NCI-H526 treated with DMSO at 0.1 percent for 48 hours (cell line): ENCODE measurements at regions not wholly inside any gene's neighbourhood (a gene's known extent, or its start where the extent isn't known, plus 50 kb on each side); places are given as distances from the start of the nearest gene placed in this dataset.

Experiments
- DNase-seq: peaks from one replicate; lab custom pipeline; 2025; lab: John Stamatoyannopoulos, UW

DNA sequence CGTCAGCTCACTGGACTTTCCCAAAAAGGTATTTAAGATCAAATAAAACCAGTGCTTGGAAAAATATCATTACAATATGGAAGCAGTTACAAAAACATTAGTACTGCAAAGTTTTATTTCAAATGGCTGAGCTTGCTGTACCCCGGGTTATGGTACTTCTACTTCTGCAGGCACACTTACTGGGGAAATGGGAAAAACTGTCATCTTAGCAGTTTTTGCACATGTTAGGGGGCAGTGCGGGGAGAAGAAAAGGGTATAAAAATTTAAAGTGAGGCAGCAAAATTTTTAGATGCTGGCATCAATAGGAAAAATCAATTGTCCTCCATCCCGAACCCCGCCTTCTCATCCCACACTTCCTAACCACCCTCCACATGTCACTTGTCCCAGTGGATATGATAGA is 133.4 kb downstream of the ATG4C start:
- no peak for DNase-seq

DNA sequence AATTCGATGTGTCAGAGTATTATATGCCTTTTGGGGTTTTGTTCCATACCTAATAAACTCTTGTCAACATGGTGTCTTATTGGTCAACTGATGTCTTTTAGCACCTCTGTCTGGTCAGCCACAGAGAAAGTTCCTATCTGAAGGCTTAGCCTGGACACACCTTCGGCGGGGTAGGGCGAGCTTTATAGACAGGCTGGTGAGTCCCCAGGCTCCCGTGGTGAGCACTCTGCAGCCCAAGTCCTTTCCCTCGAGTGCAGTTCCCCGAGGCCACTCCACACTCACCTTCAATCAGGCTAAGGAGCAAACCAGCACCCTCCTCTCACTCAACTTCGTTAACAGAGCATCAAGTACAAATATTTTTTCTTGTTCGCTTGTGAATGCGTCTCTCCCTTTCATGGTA is 133.9 kb downstream of the ATG4C start:
- no peak for DNase-seq

DNA sequence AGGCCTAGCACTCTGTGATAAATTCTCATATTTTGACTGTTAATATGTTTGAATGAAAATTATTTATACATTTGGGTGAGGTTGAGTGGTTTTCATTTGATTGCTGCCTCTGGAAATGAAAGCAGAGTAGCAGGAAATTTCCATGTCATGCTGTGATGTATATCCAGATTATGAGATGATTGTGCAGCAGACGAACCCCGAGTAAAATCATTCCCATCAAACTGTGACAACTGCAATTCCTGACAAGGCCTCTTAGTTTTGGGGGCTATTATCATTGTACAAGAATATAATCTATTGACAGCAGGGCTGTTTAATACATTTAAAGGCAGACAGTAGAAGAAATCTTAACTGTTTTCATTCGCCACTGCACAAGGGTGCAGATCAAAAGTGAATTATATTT is 134.8 kb downstream of the ATG4C start:
- DNase-seq, result no peak

DNA sequence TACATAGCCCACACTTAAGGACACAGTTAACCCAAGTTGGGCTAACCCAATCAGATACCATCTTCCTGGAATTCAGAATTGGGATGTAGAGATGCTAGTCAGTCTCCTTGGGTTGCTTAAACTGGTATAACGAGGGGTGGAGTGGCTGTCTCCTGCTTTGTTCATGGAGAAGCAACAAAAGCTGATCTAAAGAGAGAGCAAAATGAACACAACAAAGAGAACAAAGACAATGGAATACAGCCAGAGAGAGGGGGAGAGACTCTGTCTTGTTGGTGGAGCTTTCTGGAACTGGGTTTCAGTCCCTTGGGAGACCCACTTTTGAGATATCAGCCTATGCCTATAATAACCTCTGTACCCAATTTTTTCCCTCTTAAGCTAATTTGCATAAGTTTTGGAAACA is 138.1 kb downstream of the ATG4C start:
- no peak for DNase-seq

DNA sequence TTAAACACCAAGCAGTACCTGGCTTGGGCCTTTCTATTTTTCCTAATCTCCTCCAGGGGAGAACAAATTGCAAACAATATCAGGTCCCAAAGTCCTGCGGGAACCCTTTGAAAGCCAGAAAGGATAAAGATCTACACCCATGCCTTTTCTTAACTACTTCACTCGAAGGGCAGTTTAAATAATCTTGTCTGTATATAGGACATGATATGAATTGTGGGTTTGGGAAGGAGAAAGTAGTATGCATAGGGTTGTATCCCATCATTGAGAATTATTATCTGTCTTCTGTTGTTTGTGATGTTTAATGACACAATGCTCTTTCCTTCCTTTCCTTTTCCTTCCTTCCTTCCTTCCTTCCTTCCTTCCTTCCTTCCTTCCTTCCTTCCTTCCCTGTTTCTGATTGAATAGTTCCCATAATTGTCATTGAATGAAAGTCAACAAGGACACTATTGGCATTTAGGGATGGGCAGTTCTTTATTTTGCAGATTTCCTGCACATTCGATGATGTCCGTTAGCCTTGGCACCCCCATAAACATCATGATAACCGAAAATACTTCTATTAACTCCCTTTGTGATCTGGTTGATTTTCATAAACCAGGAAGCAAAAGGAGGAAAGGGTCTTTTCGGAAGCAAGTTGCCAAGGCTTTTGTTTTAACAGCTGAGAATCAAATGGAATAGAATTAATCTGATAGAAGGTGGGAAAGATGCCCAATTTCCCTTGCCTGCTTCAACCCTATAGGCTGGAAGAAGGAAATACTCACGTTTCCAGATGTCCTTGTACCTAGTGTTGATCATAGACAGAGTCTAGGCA is 141.3 kb downstream of the ATG4C start:
- no peak for DNase-seq

DNA sequence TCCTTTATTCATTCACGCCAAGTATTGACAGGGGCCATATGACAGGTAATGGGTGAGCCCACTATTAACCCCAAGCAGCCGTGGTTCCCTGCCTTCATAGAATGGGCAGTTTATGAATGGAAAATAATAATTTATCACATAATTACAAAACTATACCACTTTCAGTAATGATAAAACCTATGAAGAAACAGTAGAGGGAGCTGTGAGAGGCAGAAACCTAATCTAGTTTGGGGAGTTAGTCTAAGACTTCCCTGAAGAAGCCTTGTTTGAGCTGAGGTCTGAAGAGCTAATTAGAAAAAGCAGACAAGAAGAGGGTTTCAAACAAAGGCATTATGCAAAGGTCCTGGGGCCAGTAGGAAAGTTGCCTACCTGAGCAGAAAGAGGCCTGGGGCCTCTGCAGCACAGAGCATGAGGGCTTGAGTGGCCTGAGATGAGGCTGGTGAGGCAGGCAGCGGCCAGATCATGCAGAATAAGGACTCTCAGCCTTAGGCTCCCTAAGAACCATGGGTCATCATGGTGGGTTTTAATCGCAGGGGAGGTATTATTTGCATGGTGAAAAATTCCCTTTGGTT is 142.8 kb downstream of the ATG4C start:
- DNase-seq, result no peak

DNA sequence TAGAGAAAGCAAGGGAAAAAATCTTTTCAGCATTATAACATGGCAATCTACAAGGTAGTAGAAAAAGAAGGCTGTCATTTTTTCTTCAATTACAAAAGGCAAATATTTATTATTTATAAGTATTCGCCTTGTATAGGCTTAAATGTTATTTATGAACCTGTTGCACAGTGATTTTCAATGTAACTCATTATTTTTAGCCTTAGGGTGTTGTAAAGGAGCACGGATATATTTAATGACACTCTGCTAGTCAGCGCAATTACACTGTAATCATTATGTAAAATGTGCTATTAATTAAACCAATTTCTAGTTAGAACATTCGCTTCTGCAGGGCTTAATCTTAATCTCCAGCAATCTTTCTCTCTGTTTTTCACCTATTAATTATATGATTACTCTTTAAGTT is 145.0 kb downstream of the ATG4C start:
- no peak for DNase-seq

DNA sequence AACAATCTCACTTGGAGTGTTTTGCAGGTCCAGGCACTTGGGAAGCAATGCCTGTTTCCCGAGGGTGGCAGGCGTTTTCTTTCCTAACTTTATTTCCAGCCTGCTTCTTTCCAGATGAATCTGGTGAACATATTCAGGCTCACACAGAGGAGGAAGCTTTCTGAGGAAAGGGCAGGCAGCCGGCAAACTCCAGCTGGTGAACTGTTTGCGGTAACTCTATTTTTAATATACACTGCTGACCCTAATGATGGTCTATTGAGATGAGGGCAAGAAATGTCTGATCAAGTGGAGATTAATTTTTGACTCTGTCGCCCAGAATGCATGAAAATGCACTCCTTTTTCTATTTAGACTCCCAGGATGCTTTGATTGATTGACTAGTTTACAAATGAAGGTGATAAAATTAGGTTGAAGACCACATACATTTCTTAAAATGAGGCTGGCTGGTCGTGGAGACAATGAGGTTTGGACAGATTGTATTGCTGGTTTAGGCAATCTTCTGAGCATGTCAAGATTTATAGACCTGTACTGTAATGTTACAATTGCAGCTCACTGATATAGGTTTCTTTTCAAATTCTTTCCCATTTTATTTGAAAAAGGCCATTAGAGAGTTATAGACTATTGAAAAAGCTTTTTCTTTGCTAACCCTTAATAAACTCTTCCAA is 153.8 kb downstream of the ATG4C start:
- no peak for DNase-seq

DNA sequence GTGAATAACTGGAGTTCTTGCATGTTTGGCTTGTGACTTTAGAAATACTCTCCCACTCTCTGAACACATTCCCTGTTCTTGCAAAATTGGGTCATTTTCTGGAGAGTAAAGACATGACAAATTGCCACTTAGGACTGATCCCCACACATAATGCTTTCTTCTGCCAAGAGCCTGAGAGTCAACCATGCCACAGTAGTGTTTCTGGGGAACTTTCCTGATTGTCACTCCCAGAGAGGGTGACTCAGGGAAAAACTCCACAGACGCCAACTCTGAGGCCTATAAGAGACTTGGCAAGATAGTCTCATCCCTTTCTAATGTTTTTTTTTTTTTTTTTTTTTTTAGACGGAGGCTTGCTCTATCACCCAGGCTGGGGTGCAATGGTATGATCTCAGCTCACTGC is 157.8 kb downstream of the ATG4C start:
- no peak for DNase-seq

DNA sequence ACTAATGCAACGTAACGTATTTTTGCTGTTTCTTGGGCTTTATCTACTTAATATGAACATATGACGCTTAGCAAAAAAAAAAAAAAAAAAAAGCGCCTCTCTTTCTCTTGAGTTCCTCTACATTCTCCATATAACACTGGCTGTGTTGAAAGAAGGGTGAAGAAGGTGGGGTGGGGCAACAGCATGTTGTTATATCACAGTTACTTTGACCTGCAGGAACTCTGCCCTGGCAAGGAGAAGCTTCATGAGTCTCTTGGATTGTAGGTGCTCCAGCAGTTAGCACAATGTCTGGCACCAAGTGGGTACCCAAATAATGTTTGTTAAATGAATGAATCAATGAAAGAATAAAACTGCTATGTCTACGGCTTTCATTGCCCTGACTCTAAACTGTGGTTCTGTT is 162.6 kb downstream of the ATG4C start:
- DNase-seq, result no peak

DNA sequence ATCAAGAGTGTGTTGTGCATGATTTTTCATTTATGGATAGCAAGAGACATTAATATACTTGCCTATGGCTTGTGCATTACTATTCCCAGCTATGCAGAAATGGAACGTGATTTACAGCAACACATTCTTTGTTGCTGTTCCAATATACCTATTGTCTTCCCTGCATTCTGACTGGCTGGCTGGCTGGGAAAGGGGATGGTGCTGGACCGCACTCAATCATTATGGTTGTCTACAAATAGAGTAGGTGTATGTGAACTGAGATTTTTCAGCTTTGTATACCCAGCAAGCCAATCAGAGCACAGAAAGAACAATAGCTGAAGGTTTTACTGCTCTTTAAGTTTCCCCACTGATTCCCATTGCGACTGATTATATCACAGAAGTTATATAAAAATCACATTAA is 167.5 kb downstream of the ATG4C start:
- DNase-seq, result no peak

DNA sequence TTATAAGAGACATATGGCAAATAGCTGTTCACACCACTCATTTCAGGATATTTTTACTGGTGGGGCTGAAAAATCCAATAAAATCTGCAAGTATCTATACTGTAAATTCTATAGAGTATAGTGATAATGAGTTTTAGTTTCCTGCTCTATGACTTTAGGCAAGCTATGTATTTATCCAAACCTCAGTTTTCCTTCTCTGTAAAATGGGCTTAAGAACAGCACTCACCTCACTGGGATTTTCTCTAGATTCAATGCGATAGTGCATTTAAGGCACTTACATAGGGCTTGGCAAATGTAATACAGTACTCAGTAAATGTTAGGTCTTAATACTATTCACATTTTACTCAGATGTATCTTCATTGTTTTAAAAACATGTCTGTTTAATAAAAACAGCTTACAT is 168.7 kb downstream of the ATG4C start:
- no peak for DNase-seq

DNA sequence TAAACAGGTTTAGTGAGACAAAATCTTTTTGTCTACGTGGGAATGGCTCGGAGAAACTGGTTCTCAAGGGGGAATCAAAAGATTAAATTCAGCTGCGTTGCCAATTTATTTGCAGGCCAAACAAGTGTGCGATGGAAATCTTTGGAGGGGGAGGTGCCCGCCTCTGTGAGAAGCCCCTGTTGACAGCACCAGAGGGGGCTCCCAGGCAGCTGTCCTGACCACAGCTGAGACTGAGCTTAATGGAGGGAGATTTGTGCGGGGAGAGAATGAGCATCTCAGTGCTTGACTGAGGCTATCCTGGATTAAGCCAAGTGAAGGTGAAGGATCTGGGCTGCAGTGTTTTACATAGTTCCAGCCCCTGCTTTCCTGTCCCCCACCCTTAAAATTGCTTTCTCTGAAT is 169.7 kb downstream of the ATG4C start:
- no peak for DNase-seq

DNA sequence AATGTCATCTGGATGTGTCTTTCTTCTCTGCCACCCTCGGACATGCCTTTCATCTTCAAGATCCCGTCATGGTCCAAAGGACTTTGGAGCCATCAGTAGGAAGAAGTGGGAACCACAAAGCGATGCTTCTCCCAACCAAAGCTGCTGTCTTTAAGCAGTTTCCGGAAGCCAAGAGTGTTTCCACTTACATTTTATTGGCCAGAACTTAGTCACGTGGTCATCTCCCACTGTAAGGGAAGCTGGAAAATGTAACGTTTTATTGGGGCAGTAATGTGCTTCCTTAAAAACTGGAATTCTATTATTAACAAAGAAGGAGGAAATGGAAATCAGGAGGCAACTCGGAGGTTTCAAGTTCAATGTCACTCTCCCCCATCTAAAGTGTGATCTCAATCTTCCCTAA is 170.8 kb downstream of the ATG4C start:
- DNase-seq, result no peak

DNA sequence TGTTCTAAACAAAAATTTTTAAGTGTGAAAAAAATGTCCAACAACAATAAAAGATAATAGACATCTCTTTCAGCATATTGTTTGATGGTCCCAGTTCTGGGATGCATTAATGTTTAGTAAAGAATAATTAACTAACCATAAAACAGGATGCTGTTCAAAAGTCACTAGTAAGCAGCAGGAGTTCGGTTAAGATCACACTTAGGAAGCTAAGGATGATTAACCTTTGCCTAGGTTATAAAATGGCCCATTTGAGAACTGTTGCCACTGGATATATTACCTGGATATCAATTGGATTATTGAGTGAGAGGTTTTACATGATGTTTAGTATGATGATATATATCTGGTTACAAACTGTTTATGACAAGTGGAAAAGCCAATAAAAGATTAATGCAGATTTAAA is 171.7 kb downstream of the ATG4C start:
- DNase-seq, result no peak

DNA sequence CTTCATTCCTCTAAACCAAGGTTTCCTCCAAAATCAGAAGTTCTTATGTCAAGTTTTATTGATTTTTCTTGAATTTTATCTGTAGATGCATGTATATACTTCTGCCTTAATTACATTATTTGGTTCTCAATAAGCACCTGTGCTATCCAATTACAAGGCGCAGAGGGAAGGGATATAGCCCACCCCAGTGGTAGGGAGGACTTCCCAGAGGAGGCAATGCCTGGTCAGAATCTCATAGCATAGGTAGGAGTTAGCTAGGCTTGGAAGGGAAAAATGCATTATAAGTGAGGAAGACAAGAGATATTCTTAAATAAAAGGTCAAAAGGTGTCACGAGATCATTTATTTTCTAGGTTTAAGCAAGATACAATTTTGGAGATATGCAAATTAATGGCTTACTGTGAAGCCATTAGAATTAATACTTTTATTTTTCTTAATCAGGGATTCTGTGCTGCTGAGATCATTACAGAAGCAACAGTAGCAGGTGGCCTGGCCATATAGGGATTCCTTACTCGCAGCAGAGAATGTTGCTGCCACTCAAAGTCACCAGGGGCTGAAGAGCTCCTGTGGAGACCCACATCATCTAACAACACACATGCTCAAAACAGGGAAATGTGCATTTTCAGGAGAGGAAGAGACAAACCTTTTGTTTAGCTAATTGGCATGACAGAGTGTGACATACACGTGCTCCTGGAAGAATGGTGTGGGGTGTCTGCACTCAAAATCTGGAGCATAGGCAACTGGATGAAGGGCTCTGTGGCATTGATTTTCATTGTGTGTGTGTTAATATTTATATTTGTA is 178.3 kb downstream of the ATG4C start:
- DNase-seq, result no peak

DNA sequence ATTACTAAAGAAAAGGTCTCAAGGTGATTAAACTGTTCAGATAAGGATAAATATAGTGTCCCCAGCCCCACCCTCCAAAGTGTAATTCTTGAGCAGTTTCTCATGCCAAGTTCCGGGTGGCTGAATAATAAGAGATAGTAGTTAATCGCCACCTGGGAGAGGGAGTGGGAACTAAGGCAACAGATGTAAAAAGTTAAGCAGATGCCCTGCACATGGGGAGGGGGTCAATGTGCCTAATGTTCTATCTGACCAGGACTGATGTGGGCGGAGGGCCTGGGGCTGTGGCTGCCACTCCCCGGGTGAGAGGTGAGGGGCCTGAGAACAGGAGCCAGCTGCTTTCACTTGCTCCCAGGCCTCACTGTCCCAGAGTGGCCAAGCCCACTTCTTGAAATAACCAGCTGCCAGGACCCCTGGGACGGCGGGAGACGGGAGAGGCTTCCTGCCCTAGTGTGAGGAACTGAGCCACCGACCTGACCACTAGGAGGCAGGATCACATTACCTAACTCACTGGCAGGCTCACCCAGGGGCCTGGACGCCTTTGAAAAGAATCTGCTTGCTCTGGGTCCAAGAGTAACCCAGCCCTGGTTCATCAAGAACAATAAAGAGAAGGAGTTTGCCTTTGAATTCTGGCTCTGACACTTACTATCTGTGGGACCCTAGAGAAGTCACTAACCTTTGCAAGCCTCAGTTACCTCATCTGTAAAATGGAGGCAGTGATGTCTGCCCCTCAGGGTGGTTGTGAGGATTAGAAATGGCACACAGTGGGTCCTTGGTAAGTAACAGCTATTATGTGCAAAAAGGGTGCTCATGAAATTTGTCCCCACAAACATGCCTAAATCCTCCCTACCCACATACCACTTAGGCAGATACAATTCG is 179.2 kb downstream of the ATG4C start:
- DNase-seq, result peak; percentile 5

DNA sequence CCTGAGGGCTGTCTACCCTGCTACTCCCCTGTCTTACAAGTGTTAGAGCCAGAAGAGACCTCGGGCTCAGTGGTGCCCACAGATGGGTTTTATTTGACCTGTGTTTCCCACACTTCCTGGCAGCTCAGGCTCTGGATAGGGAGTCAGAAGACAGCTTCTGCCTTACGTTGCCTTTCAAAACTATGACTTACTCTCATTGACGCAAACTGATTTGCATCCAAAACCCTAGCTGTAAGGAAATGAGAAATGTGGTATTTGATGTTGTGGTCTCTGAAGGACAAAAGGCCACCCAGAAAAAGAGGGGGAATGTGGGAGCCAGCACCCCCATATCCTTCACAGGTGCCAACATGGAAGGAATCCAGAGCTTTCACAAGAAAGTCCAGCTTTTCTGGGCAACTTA is 180.2 kb downstream of the ATG4C start:
- DNase-seq, result peak; percentile 11

DNA sequence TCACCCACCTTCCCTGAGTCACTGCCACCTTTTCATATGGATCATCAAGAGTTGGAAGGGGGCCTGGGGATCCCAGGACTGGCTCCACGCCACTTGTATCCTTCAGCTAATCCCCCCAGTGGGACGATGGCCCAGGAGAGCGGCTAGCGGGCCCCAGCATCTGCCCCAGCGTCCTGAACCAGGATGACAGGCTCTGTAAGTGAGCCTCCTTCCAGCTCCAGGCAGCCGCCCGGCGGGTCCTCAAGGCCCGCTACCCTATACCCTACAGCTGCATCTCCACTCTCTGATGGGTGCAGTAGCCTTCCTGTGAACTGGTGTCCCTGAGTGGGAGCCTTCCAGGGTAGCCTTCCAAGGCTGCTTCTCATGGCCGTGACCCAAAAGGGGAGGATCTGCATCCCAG is 183.1 kb downstream of the ATG4C start:
- DNase-seq, result no peak

DNA sequence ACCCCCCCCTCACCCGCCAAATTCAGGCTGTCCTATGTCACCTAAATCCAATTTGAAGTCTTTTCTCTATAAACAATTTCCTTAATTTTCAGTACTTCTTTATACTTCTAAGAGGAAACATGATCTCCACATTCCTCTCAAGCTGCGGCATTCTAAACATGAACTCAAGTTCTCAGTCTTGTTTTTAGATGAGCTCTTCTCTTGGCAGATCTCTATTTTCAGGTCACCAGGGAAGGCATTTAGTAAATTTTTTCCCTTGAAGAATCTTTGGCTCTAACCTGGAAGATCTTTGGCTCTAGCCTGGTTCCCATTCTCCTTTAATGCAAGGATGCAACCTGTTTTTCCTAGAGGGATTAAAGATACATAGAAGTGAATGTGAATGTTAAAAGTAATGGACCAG is 193.4 kb downstream of the ATG4C start:
- no peak for DNase-seq

DNA sequence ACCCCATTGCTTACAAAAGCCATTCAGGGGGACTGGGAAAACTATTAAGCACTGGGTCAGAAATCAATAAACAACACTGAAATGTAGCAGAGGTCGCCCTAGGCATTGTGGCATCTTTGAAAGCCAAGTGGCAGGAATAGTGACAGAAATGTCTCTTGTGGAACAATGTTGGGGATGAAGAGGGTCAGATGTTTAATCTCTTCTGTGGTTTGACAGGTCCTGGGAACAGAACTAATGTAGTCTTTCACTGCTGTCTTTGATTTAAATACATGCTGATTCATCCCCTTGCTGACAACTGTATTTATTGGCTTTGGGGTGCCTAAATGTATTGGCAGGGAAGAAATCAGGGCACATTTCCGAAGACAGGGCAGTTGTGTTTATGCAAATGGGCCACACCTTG is 194.8 kb downstream of the ATG4C start:
- no peak for DNase-seq

DNA sequence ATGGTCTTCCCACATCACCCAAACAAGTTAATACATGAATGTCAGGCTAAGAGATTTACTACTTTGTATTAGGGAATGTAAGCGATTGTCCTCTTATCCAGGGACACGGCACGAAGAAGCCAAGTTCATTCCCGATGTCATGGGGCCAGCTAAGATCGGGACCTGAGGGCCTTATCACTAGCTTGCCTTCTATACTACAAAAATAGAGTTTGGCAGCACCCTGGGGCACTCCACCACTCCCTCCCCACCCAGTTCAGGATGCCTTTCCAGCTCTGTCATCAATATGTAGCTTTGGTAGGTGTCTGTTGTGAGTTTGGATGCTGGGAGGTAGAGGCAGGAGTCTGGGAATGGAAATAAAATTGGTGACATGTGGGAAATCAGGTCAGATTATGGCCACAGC is 197.5 kb downstream of the ATG4C start:
- no peak for DNase-seq
